ENCODE measurements at regions not wholly inside any gene's neighbourhood (a gene's known extent, or its start where the extent isn't known, plus 50 kb on each side); places are given as distances from the start of the nearest gene placed in this dataset.

DNA sequence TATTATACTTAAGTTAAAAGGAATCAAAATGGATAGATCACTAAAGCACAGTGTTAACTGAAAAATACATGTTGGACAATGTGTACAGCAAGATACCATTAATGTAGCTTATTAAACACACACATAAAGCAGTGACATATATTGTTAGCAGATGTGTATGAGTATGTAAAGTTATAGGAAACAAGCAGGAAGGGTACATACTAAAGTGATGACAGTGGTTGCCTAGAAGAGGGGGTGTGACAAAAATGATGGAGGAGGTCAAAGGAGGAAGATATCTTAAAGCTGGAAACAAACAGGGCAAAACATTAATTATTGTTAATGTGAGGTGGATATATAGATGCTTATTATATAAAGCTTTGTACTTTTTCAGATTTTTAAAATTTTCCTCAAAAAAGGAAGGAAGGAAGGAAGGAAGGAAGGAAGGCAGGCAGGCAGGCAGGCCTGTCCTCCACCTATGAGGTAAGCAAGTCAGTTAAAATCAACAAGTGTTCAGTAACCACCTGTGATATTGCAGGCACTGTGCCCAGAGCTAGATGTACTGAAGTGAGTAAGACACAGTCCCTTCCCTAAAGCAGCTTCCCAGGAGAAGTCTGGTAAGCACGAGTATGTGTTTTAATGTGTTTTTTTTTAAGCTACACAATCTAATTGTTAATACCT, 252.9 kb upstream of the NR5A2 start:
- Histone ChIP-seq H3K4me3 (replicated peaks in 1 of 3; ENCODE audit: insufficient read depth in 1 of 3, low read depth in 2 of 3, low read length in 3 of 3) (no peak overlapping the region), H3K9me3 (ENCODE audit: low read length) (no peaks in the 10 kb centered on the region), H4K20me1 (ENCODE audit: insufficient read depth, low read length) (no peaks in the 10 kb centered on the region), H3K36me3 (replicated peaks in 1 of 2; ENCODE audit: control insufficient read depth in 1 of 2, insufficient read depth in 2 of 2, low read length in 2 of 2) (no peaks in the 10 kb centered on the region), H3K9ac (ENCODE audit: insufficient read depth, low read depth, low read length) (no peak overlapping the region), H3K27me3 (ENCODE audit: control insufficient read depth in 1 of 2, insufficient read depth in 2 of 2, low read length in 2 of 2) (no peaks in the 10 kb centered on the region), H2AFZ (ENCODE audit: low read length) (no peak overlapping the region), H3K79me2 (ENCODE audit: insufficient read depth, low read length) (no peaks in the 10 kb centered on the region), H3K4me1 (ENCODE audit: insufficient read depth, low read length) (no peaks in the 10 kb centered on the region), H3K4me2 (ENCODE audit: low read depth, low read length) (no peak overlapping the region), H3K27ac (ENCODE audit: extremely low read length, insufficient read depth, low read length) (no peak overlapping the region)
- ChIA-PET POLR2A (no interaction called here), CTCF (ENCODE audit: low intra/inter-chr PET ratio, low total read pairs) (no interaction called here)
- in situ Hi-C loops (cut with HindIII; ENCODE audit: extremely low pct_ligation_motif_present, low pct_unique_long_range_greater_than_20kb) = no loop called here
- FAIRE-seq (no peak), ATAC-seq (no peak), DNase-seq (ENCODE audit: low spot score) (no peak)
- whole genome bisulfite sequencing (ENCODE audit: low lambda C conversion rate) = 0% methylated on average over 1 of the region's 1 CpG
- intact Hi-C loops (cut with micrococcal nuclease; ENCODE audit: unreplicated experiment) = no loop called here
- BruUV-seq (replicated peaks) = no TSS peak
- TF ChIP-seq, protein P1, sequence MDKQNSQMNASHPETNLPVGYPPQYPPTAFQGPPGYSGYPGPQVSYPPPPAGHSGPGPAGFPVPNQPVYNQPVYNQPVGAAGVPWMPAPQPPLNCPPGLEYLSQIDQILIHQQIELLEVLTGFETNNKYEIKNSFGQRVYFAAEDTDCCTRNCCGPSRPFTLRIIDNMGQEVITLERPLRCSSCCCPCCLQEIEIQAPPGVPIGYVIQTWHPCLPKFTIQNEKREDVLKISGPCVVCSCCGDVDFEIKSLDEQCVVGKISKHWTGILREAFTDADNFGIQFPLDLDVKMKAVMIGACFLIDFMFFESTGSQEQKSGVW (CRISPR knock-in tag; IDR thresholded peaks at IDR 0.05; ENCODE audit: borderline replicate concordance) = no peak
- TF ChIP-seq USF2 (IDR thresholded peaks at IDR 0.05; ENCODE audit: low read depth, low read length) (no peak), USF2 (CRISPR knock-in tag; IDR thresholded peaks at IDR 0.05; ENCODE audit: borderline replicate concordance) (no peak), ZBTB49 (CRISPR knock-in tag; IDR thresholded peaks at IDR 0.05; ENCODE audit: borderline replicate concordance) (no peak), ZBTB43 (CRISPR knock-in tag; conservative IDR thresholded peaks at IDR 0.05) (no peak), ZNF10 (CRISPR knock-in tag; IDR thresholded peaks at IDR 0.05; ENCODE audit: borderline replicate concordance, low read depth) (no peak), ZNF672 (CRISPR knock-in tag; IDR thresholded peaks at IDR 0.05) (no peak), FLYWCH1 (CRISPR knock-in tag; IDR thresholded peaks at IDR 0.05) (no peak), ARHGAP35 (CRISPR knock-in tag; IDR thresholded peaks at IDR 0.05; ENCODE audit: borderline replicate concordance) (no peak), MYNN (CRISPR knock-in tag; IDR thresholded peaks at IDR 0.05; ENCODE audit: low read depth) (no peak), HHEX (CRISPR knock-in tag; IDR thresholded peaks at IDR 0.05) (no peak), TAF1 (CRISPR knock-in tag; IDR thresholded peaks at IDR 0.05) (no peak)
- TF ChIP-seq, protein P2, sequence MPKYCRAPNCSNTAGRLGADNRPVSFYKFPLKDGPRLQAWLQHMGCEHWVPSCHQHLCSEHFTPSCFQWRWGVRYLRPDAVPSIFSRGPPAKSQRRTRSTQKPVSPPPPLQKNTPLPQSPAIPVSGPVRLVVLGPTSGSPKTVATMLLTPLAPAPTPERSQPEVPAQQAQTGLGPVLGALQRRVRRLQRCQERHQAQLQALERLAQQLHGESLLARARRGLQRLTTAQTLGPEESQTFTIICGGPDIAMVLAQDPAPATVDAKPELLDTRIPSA (CRISPR knock-in tag; IDR thresholded peaks at IDR 0.05; ENCODE audit: borderline replicate concordance) = no peak
- TF ChIP-seq, protein P3, sequence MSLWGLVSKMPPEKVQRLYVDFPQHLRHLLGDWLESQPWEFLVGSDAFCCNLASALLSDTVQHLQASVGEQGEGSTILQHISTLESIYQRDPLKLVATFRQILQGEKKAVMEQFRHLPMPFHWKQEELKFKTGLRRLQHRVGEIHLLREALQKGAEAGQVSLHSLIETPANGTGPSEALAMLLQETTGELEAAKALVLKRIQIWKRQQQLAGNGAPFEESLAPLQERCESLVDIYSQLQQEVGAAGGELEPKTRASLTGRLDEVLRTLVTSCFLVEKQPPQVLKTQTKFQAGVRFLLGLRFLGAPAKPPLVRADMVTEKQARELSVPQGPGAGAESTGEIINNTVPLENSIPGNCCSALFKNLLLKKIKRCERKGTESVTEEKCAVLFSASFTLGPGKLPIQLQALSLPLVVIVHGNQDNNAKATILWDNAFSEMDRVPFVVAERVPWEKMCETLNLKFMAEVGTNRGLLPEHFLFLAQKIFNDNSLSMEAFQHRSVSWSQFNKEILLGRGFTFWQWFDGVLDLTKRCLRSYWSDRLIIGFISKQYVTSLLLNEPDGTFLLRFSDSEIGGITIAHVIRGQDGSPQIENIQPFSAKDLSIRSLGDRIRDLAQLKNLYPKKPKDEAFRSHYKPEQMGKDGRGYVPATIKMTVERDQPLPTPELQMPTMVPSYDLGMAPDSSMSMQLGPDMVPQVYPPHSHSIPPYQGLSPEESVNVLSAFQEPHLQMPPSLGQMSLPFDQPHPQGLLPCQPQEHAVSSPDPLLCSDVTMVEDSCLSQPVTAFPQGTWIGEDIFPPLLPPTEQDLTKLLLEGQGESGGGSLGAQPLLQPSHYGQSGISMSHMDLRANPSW (CRISPR knock-in tag; IDR thresholded peaks at IDR 0.05; ENCODE audit: borderline replicate concordance) = no peak
